Suprapubic skin (tissue), 4 donors: ENCODE measurements at regions not wholly inside any gene's neighbourhood (a gene's known extent, or its start where the extent isn't known, plus 50 kb on each side); places are given as distances from the start of the nearest gene placed in this dataset.

Source experiments
- CTCF ChIP-seq, 2 donors: fragments of 200-600 bp in 1 of 2; fragments of 450-650 bp in 1 of 2; sonication (generic) in 1 of 2; IDR thresholded peaks; one replicate each; pipeline ENCODE4 v1.5.1; 2016 to 2019; ENCODE audit warnings: antibody characterized with exemption in 2 of 2, mild to moderate bottlenecking in 1 of 2, moderate library complexity in 1 of 2
- EP300 ChIP-seq: sonication (generic); formaldehyde crosslinking; IDR thresholded peaks from one replicate; pipeline ENCODE4 v1.6.1; 2017; ENCODE audit warnings: antibody characterized with exemption
- POLR2A ChIP-seq, 2 donors: fragments of 450-650 bp; IDR thresholded peaks; one replicate each; pipeline ENCODE4 v1.6.1; 2017; ENCODE audit warnings: antibody characterized with exemption in 2 of 2, mild to moderate bottlenecking in 2 of 2, moderate library complexity in 2 of 2
- POLR2AphosphoS5 ChIP-seq, 3 donors: sonication (generic); formaldehyde crosslinking; IDR thresholded peaks; one replicate each; pipeline ENCODE4 v1.6.1; 2017; ENCODE audit warnings: antibody characterized with exemption in 3 of 3

GRCh38 chr7:93758631-93759030, 131.9 kb downstream of the TFPI2 start:
- no peak for TF ChIP-seq CTCF (IDR thresholded peaks at IDR 0.05)
- no peak for TF ChIP-seq POLR2A (IDR thresholded peaks at IDR 0.05)
- no peak for TF ChIP-seq EP300
- no peak for TF ChIP-seq POLR2AphosphoS5 (IDR thresholded peaks at IDR 0.05)
